Spinal cord (tissue), 9 donors: ENCODE measurements at regions not wholly inside any gene's neighbourhood (a gene's known extent, or its start where the extent isn't known, plus 50 kb on each side); places are given as distances from the start of the nearest gene placed in this dataset.

Experiments
- DNase-seq, 6 donors: peaks; one replicate each; pipeline versions ENCODE4 v3.0.0 to v3.0.0-alpha.2; 2013 to 2015; ENCODE audit warnings: low spot score in 6 of 6, low read depth in 4 of 6
- H3K27ac ChIP-seq: one replicate; pipeline ENCODE4 v1.5.1; 2013; ENCODE audit warnings: low read depth, low read length, control low read depth
- H3K27me3 ChIP-seq: one replicate; pipeline ENCODE4 v1.6.1; 2013; ENCODE audit warnings: low read length; ENCODE audit not compliant: control insufficient read depth, insufficient read depth
- H3K36me3 ChIP-seq: one replicate; pipeline ENCODE4 v1.6.1; 2013; ENCODE audit warnings: low read length; ENCODE audit not compliant: control insufficient read depth, insufficient read depth
- H3K4me1 ChIP-seq: one replicate; pipeline ENCODE4 v1.6.1; 2013; ENCODE audit warnings: low read length; ENCODE audit not compliant: control insufficient read depth, insufficient read depth
- H3K4me3 ChIP-seq: one replicate; pipeline ENCODE4 v1.5.1; 2013; ENCODE audit warnings: low read depth, low read length, control low read depth
- H3K9me3 ChIP-seq: one replicate; pipeline ENCODE4 v1.6.1; 2013; ENCODE audit warnings: low read length; ENCODE audit not compliant: control insufficient read depth, insufficient read depth
- WGBS: methylation state at CpG from one replicate; pipeline ENCODE4 v1.1.5; 2013; ENCODE audit warnings: missing lambda C conversion rate; ENCODE audit not compliant: insufficient coverage; 5-methylcytosine and 5-hydroxymethylcytosine counted together
- donor health status: healthy.

GRCh38 chr2:160550048-160550447, 56.4 kb upstream of the RBMS1 start:
- H3K27ac ChIP-seq, result no peak overlapping the region
- no CpG with 5 or more reads among the region's 2 CpGs for WGBS
- no peak overlapping the region for H3K4me3 ChIP-seq
- H3K36me3 ChIP-seq, result no peaks in the 10 kb centered on the region
- H3K9me3 ChIP-seq, result no peaks in the 10 kb centered on the region
- H3K27me3 ChIP-seq, result no peaks in the 10 kb centered on the region
- DNase-seq, result no peak
- no peaks in the 10 kb centered on the region for H3K4me1 ChIP-seq

GRCh38 chr2:160551259-160551658, 57.7 kb upstream of the RBMS1 start:
- Histone ChIP-seq H3K4me3 (no peak overlapping the region), H3K4me1 (no peaks in the 10 kb centered on the region), H3K36me3 (no peaks in the 10 kb centered on the region), H3K9me3 (no peaks in the 10 kb centered on the region), H3K27me3 (no peaks in the 10 kb centered on the region), H3K27ac (no peak overlapping the region)
- 70% methylated on average over 2 of the region's 4 CpGs for WGBS
- peak in 1 of 6 donors; percentile 10 for DNase-seq

- H3K4me1 ChIP-seq, result no peaks in the 10 kb centered on the region
Measured at GRCh38 chr2:160555420-160556071, 61.9 kb upstream of the RBMS1 start.

GRCh38 chr2:160557903-160558302, 64.3 kb upstream of the RBMS1 start:
- no peaks in the 10 kb centered on the region for H3K4me1 ChIP-seq
- no peak overlapping the region for H3K4me3 ChIP-seq
- no CpG with 5 or more reads among the region's 3 CpGs for WGBS
- no peaks in the 10 kb centered on the region for H3K36me3 ChIP-seq
- H3K27me3 ChIP-seq, result no peaks in the 10 kb centered on the region
- H3K9me3 ChIP-seq, result peaks cover 2% of the 10 kb centered on the region
- no peak for DNase-seq
- H3K27ac ChIP-seq, result no peak overlapping the region

More at GRCh38 chr2:160555420-160556071, 61.9 kb upstream of the RBMS1 start:
- H3K27me3 ChIP-seq, result no peaks in the 10 kb centered on the region
- no peak overlapping the region for H3K27ac ChIP-seq
- no peaks in the 10 kb centered on the region for H3K36me3 ChIP-seq
- no peak overlapping the region for H3K4me3 ChIP-seq
- 100% methylated on average over 1 of the region's 6 CpGs for WGBS
- DNase-seq, result no peak
- peaks cover 2% of the 10 kb centered on the region for H3K9me3 ChIP-seq

GRCh38 chr2:160558531-160558930, 64.9 kb upstream of the RBMS1 start:
- DNase-seq, result no peak
- no peak overlapping the region for H3K27ac ChIP-seq
- peaks cover 2% of the 10 kb centered on the region for H3K9me3 ChIP-seq
- no peaks in the 10 kb centered on the region for H3K27me3 ChIP-seq
- 100% methylated on average over 2 of the region's 5 CpGs for WGBS
- no peaks in the 10 kb centered on the region for H3K36me3 ChIP-seq
- H3K4me1 ChIP-seq, result no peaks in the 10 kb centered on the region
- H3K4me3 ChIP-seq, result no peak overlapping the region

- peaks cover 2% of the 10 kb centered on the region for H3K9me3 ChIP-seq
- DNase-seq, result no peak
- WGBS, result 88% methylated on average over 1 of the region's 4 CpGs
- no peaks in the 10 kb centered on the region for H3K27me3 ChIP-seq
- H3K27ac ChIP-seq, result no peak overlapping the region
- no peak overlapping the region for H3K4me3 ChIP-seq
- no peaks in the 10 kb centered on the region for H3K36me3 ChIP-seq
- no peaks in the 10 kb centered on the region for H3K4me1 ChIP-seq
Measured at GRCh38 chr2:160561551-160562295, 68.1 kb upstream of the RBMS1 start.

GRCh38 chr2:160562730-160563129, 69.1 kb upstream of the RBMS1 start:
- Histone ChIP-seq H3K27me3 (no peaks in the 10 kb centered on the region), H3K4me3 (no peak overlapping the region), H3K27ac (no peak overlapping the region), H3K36me3 (no peaks in the 10 kb centered on the region), H3K9me3 (no peaks in the 10 kb centered on the region), H3K4me1 (no peaks in the 10 kb centered on the region)
- DNase-seq, result no peak
- WGBS, result no CpG with 5 or more reads among the region's 2 CpGs

- no peaks in the 10 kb centered on the region for H3K4me1 ChIP-seq
- H3K27ac ChIP-seq, result no peak overlapping the region
- no peak for DNase-seq
- H3K36me3 ChIP-seq, result no peaks in the 10 kb centered on the region
- H3K4me3 ChIP-seq, result no peak overlapping the region
- H3K27me3 ChIP-seq, result no peaks in the 10 kb centered on the region
- H3K9me3 ChIP-seq, result no peaks in the 10 kb centered on the region
Measured at GRCh38 chr2:160564591-160564990, 71.0 kb upstream of the RBMS1 start.

- DNase-seq, result no peak
- WGBS, result 60% methylated on average over 1 of the region's 3 CpGs
- Histone ChIP-seq H3K4me1 (no peaks in the 10 kb centered on the region), H3K27ac (no peak overlapping the region), H3K9me3 (no peaks in the 10 kb centered on the region), H3K27me3 (no peaks in the 10 kb centered on the region), H3K4me3 (no peak overlapping the region), H3K36me3 (no peaks in the 10 kb centered on the region)
Measured at GRCh38 chr2:160565099-160565845, 71.7 kb upstream of the RBMS1 start.
